Left colon (tissue), 2 donors: ENCODE measurements at regions not wholly inside any gene's neighbourhood (a gene's known extent, or its start where the extent isn't known, plus 50 kb on each side); places are given as distances from the start of the nearest gene placed in this dataset.

Experiments used
- ATAC-seq: fragments of 200-7000 bp; cut with Tn5 transposase; one replicate; pipeline ENCODE4 v1.9.1; 2020; ENCODE audit warnings: mild to moderate bottlenecking, moderate library complexity
- DNase-seq, 2 donors: peaks; one replicate each; pipeline ENCODE4 v3.0.0-alpha.2; 2020
- intact Hi-C, 2 donors: fragments of 100-400 bp; cut with DNase I in 1 of 2; cut with micrococcal nuclease in 1 of 2; formaldehyde crosslinking; loops; one replicate each; pipeline versions ENCODE4 v1.11.2 to v1.14.0; 2022; cut with DNase I, micrococcal nuclease
- donor health status: DM: no; HTN: no; CAD: no.
- donor health status: DM: yes; HTN: yes; CAD: no.

GRCh38 chr12:13851828-13852227 lies 129.6 kb downstream of the GRIN2B start:
- intact Hi-C loops = no loop called here
- no peak for DNase-seq
- no peak for ATAC-seq

GRCh38 chr12:13849456-13849855 lies 131.9 kb downstream of the GRIN2B start:
- no peak for ATAC-seq
- no peak for DNase-seq
- intact Hi-C loops = no loop called here

- DNase-seq (no peak), ATAC-seq (no peak)
- intact Hi-C loops = no loop called here
Observed at GRCh38 chr12:13843841-13844240, 137.6 kb downstream of the GRIN2B start.

GRCh38 chr12:13841358-13841757 lies 140.0 kb downstream of the GRIN2B start:
- ATAC-seq = no peak
- no peak for DNase-seq
- intact Hi-C loops = no loop called here

GRCh38 chr12:13839365-13840336 lies 141.8 kb downstream of the GRIN2B start:
- DNase-seq (no peak), ATAC-seq (no peak)
- intact Hi-C loops = no loop called here

GRCh38 chr12:13836099-13836498 lies 145.3 kb downstream of the GRIN2B start:
- no peak for DNase-seq
- ATAC-seq = no peak
- intact Hi-C loops = no loop called here

- intact Hi-C loops = no loop called here
- DNase-seq (no peak), ATAC-seq (no peak)
Observed at GRCh38 chr12:13835652-13836051, 145.8 kb downstream of the GRIN2B start.

GRCh38 chr12:13834241-13834640 lies 147.2 kb downstream of the GRIN2B start:
- no peak for DNase-seq
- intact Hi-C loops = no loop called here
- no peak for ATAC-seq

- intact Hi-C loops = no loop called here
- DNase-seq = no peak
- no peak for ATAC-seq
Observed at GRCh38 chr12:13817131-13817530, 164.3 kb downstream of the GRIN2B start.

GRCh38 chr12:13816394-13816793 lies 165.0 kb downstream of the GRIN2B start:
- DNase-seq (no peak), ATAC-seq (no peak)
- intact Hi-C loops = no loop called here

- ATAC-seq = no peak
- DNase-seq = no peak
- intact Hi-C loops = no loop called here
Observed at GRCh38 chr12:13812168-13812567, 169.2 kb downstream of the GRIN2B start.

- DNase-seq = no peak
- ATAC-seq = no peak
- intact Hi-C loops = no loop called here
Observed at GRCh38 chr12:13811061-13811460, 170.3 kb downstream of the GRIN2B start.

GRCh38 chr12:13805041-13805440 lies 176.4 kb downstream of the GRIN2B start:
- ATAC-seq (no peak), DNase-seq (no peak)
- intact Hi-C loops = no loop called here

- no peak for DNase-seq
- intact Hi-C loops = no loop called here
- ATAC-seq = no peak
Observed at GRCh38 chr12:13801543-13801942, 179.9 kb downstream of the GRIN2B start.

GRCh38 chr12:13799574-13799973 lies 181.8 kb downstream of the GRIN2B start:
- DNase-seq (no peak), ATAC-seq (no peak)
- intact Hi-C loops = no loop called here

GRCh38 chr12:13798162-13798561 lies 183.2 kb downstream of the GRIN2B start:
- ATAC-seq (no peak), DNase-seq (no peak)
- intact Hi-C loops = no loop called here

GRCh38 chr12:13794706-13795105 lies 186.7 kb downstream of the GRIN2B start:
- ATAC-seq (no peak), DNase-seq (no peak)
- intact Hi-C loops = no loop called here

- DNase-seq (no peak), ATAC-seq (no peak)
- intact Hi-C loops = no loop called here
Observed at GRCh38 chr12:13790317-13790716, 191.1 kb downstream of the GRIN2B start.

- no peak for DNase-seq
- intact Hi-C loops = no loop called here
- ATAC-seq = no peak
Observed at GRCh38 chr12:13788626-13789025, 192.8 kb downstream of the GRIN2B start.

GRCh38 chr12:13786646-13787045 lies 194.8 kb downstream of the GRIN2B start:
- intact Hi-C loops = no loop called here
- ATAC-seq (no peak), DNase-seq (no peak)

GRCh38 chr12:13784504-13784903 lies 196.9 kb downstream of the GRIN2B start:
- no peak for ATAC-seq
- DNase-seq = no peak
- intact Hi-C loops = no loop called here
